ENCODE measurements at regions not wholly inside any gene's neighbourhood (a gene's known extent, or its start where the extent isn't known, plus 50 kb on each side); places are given as distances from the start of the nearest gene placed in this dataset.

- CTCF ChIA-PET, result no interaction called here
- POLR2A ChIA-PET, result no interaction called here
- intact Hi-C loops (cut with micrococcal nuclease), result no loop called here
These were observed 158.6 kb downstream of the MIS18A start for GRCh38 chr21:32120230-32120629.

DNA sequence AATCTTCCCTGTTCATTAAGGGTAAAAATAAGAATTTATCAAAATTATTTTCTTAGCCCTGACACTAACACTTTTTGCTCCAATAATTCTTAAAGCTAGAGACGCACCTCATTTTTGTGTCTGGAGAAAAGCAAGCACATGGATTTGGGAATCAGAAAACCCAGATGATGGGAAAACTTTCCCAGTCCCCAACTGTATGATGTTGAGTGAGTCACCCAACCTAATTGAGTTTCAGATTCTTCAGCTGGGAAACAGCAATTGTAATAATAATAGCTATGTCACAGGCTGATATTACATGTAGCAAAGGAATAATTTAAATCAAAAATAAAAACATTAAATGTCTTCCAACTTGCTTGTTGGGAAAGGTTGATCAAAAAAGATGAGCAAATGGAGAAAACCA is 159.0 kb downstream of the MIS18A start:
- H3K4me1 Mint-ChIP-seq (ENCODE audit: low read depth), result no peaks in the 10 kb centered on the region
- H3K36me3 Mint-ChIP-seq, result no peaks in the 10 kb centered on the region
- intact Hi-C loops (cut with micrococcal nuclease), result no loop called here
- H3K27ac Mint-ChIP-seq, result no peak overlapping the region
- peaks cover 4% of the 10 kb centered on the region for H3K27me3 Mint-ChIP-seq
- no peak for DNase-seq
- no peak overlapping the region for H3K4me3 Mint-ChIP-seq
- CTCF ChIA-PET, result no interaction called here
- peaks cover 6% of the 10 kb centered on the region for H3K9me3 Mint-ChIP-seq
- POLR2A ChIA-PET, result no interaction called here

More at GRCh38 chr21:32120230-32120629, 158.6 kb downstream of the MIS18A start:
- no peak overlapping the region for H3K4me3 Mint-ChIP-seq
- H3K36me3 Mint-ChIP-seq, result no peaks in the 10 kb centered on the region
- no peak for DNase-seq
- no peaks in the 10 kb centered on the region for H3K4me1 Mint-ChIP-seq (ENCODE audit: low read depth)
- peaks cover 2% of the 10 kb centered on the region for H3K27me3 Mint-ChIP-seq
- H3K27ac Mint-ChIP-seq, result no peak overlapping the region
- H3K9me3 Mint-ChIP-seq, result peaks cover 6% of the 10 kb centered on the region

- peaks cover 4% of the 10 kb centered on the region for H3K27me3 Mint-ChIP-seq
- no peaks in the 10 kb centered on the region for H3K4me1 Mint-ChIP-seq (ENCODE audit: low read depth)
- no peak overlapping the region for H3K27ac Mint-ChIP-seq
- intact Hi-C loops (cut with micrococcal nuclease), result no loop called here
- no peak overlapping the region for H3K4me3 Mint-ChIP-seq
- POLR2A ChIA-PET, result no interaction called here
- CTCF ChIA-PET, result no interaction called here
- H3K36me3 Mint-ChIP-seq, result no peaks in the 10 kb centered on the region
- H3K9me3 Mint-ChIP-seq, result peaks cover 6% of the 10 kb centered on the region
- DNase-seq, result no peak
These were observed 159.5 kb downstream of the MIS18A start for GRCh38 chr21:32119389-32119788.

DNA sequence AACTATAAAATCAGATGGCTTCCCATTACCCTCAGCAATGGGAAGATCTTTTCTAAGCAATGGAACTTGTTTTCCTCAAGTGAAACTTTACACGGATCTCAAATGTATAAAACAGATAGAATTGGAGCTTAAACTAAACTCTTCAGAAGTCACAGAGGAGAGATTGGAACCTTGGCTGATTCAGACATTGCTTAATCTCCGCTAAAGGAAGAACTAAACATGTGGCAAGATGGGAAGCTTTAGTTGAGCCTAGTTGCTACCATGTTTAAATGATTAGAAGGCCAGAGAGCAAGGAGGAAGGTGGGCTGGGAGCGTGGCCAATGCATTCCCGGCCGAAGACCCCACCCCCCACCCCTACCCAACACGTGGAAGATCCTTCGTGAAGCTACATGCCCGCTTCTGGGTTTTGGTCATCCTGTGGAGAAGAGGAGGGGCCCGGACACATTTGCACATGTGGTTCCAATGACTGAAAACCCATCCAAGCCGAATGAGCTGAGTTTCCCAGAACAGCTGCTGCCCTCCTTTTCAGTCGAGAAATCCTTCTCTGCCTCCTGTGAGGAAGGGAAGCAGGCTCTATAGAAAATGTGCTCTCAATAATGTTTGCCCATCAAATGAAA is 164.3 kb downstream of the MIS18A start:
- Mint-ChIP-seq H3K27ac (no peak overlapping the region), H3K27me3 (peaks cover 4% of the 10 kb centered on the region), H3K4me3 (no peak overlapping the region), H3K4me1 (ENCODE audit: low read depth) (no peaks in the 10 kb centered on the region), H3K36me3 (no peaks in the 10 kb centered on the region), H3K9me3 (no peaks in the 10 kb centered on the region)
- POLR2A ChIA-PET, result no interaction called here
- CTCF ChIA-PET, result no interaction called here
- intact Hi-C loops (cut with micrococcal nuclease), result no loop called here
- no peak for DNase-seq

GRCh38 chr21:32113486-32113885 is 165.4 kb downstream of the MIS18A start:
- H3K27me3 Mint-ChIP-seq, result peaks cover 2% of the 10 kb centered on the region
- intact Hi-C loops (cut with micrococcal nuclease), result no loop called here
- ChIA-PET POLR2A (no interaction called here), CTCF (no interaction called here)
- H3K9me3 Mint-ChIP-seq, result no peaks in the 10 kb centered on the region
- no peak overlapping the region for H3K27ac Mint-ChIP-seq
- no peaks in the 10 kb centered on the region for H3K36me3 Mint-ChIP-seq
- H3K4me1 Mint-ChIP-seq (ENCODE audit: low read depth), result no peaks in the 10 kb centered on the region
- no peak for DNase-seq
- no peak overlapping the region for H3K4me3 Mint-ChIP-seq

DNA sequence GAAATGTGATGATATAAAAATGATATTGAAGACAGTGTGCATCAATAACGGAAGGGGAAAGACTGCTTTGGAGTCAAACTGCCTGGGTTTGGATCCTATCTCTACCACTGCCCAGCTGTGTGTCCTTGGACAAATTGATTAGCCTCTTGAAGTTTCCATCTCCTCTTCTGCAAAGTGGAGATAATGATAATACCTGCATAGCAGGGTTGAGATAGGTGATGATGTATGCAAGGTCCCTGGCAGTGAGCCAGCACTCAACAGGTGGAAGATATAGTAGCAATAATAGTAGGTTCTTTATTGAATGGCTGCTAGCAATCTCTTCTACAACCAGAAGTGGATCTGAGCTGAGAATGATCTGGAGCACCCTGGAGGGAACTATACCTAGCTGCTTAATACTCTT is 166.7 kb downstream of the MIS18A start:
- intact Hi-C loops (cut with micrococcal nuclease), result no loop called here
- H3K27ac Mint-ChIP-seq, result no peak overlapping the region
- ChIA-PET CTCF (no interaction called here), POLR2A (no interaction called here)
- H3K4me1 Mint-ChIP-seq (ENCODE audit: low read depth), result no peaks in the 10 kb centered on the region
- H3K36me3 Mint-ChIP-seq, result no peaks in the 10 kb centered on the region
- no peaks in the 10 kb centered on the region for H3K9me3 Mint-ChIP-seq
- peaks cover 2% of the 10 kb centered on the region for H3K27me3 Mint-ChIP-seq
- no peak overlapping the region for H3K4me3 Mint-ChIP-seq
- DNase-seq, result no peak

GRCh38 chr21:32108566-32108965 is 170.3 kb downstream of the MIS18A start:
- no peak overlapping the region for H3K4me3 Mint-ChIP-seq
- ChIA-PET POLR2A (no interaction called here), CTCF (interaction anchor here (0.6 kb wide), 1 partner anchor 33 kb away, joined by 3 read pairs; no protein-coding TSS in a partner anchor)
- DNase-seq, result no peak
- intact Hi-C loops (cut with micrococcal nuclease), result no loop called here
- no peaks in the 10 kb centered on the region for H3K4me1 Mint-ChIP-seq (ENCODE audit: low read depth)
- no peaks in the 10 kb centered on the region for H3K36me3 Mint-ChIP-seq
- H3K27ac Mint-ChIP-seq, result no peak overlapping the region
- H3K27me3 Mint-ChIP-seq, result no peaks in the 10 kb centered on the region
- no peaks in the 10 kb centered on the region for H3K9me3 Mint-ChIP-seq

DNA sequence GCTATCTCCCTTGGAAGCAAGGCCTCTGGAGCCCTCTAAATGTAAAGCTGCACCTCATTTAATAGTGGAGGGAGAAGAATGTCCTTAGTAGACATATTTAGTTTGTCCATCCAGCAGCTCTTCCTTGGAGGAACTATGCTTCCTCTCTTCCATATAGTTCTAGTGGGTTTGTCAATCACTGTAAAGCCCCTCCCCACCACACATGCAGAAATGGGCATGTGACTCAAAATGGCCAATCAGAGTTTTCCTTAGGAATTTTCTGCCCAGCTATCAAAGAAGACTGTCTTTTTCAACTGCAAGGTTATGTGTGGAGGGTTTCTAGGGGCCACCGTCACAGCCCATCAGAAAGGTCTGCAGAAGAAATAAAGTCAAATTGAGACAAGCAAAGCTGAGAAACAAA is 175.5 kb downstream of the MIS18A start:
- ChIA-PET CTCF (interaction anchor here (1.4 kb wide), 1 partner anchor 298 kb away, joined by 3 read pairs; no protein-coding TSS in a partner anchor), POLR2A (no interaction called here)
- no peaks in the 10 kb centered on the region for H3K4me1 Mint-ChIP-seq (ENCODE audit: low read depth)
- H3K4me3 Mint-ChIP-seq, result no peak overlapping the region
- H3K9me3 Mint-ChIP-seq, result no peaks in the 10 kb centered on the region
- intact Hi-C loops (cut with micrococcal nuclease), result no loop called here
- no peak for DNase-seq
- peaks cover 8% of the 10 kb centered on the region for H3K27me3 Mint-ChIP-seq
- no peaks in the 10 kb centered on the region for H3K36me3 Mint-ChIP-seq
- no peak overlapping the region for H3K27ac Mint-ChIP-seq

DNA sequence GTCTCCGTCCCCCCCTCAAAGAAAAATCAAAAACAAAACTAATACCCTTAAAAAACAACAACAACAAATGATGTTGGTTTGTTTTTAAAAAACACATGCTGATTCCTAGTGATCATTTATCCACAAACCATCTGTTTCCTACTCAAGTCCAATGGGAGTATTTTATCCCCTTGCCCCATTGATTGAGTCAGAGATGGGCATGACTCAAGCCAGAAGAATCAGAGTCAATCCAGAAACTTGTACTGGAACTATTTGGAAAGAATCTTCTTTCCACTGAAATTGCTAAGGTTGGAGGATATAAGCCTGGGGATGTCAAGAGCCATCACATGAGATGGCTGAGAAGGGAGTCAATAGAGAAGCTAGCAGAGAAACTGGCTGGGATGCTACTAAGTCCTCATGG is 176.4 kb downstream of the MIS18A start:
- Mint-ChIP-seq H3K27me3 (peaks cover 8% of the 10 kb centered on the region), H3K9me3 (no peaks in the 10 kb centered on the region), H3K36me3 (no peaks in the 10 kb centered on the region), H3K4me3 (no peak overlapping the region), H3K27ac (no peak overlapping the region), H3K4me1 (ENCODE audit: low read depth) (no peaks in the 10 kb centered on the region)
- CTCF ChIA-PET, result interaction anchor here (1.4 kb wide), 1 partner anchor 299 kb away, joined by 3 read pairs; no protein-coding TSS in a partner anchor
- intact Hi-C loops (cut with micrococcal nuclease), result no loop called here
- DNase-seq, result no peak
- POLR2A ChIA-PET, result no interaction called here

- Mint-ChIP-seq H3K27ac (no peak overlapping the region), H3K27me3 (peaks cover 8% of the 10 kb centered on the region), H3K4me1 (ENCODE audit: low read depth) (no peaks in the 10 kb centered on the region), H3K9me3 (no peaks in the 10 kb centered on the region), H3K4me3 (no peak overlapping the region), H3K36me3 (no peaks in the 10 kb centered on the region)
- CTCF ChIA-PET, result no interaction called here
- no peak for DNase-seq
- intact Hi-C loops (cut with micrococcal nuclease), result no loop called here
- POLR2A ChIA-PET, result no interaction called here
These were observed 177.6 kb downstream of the MIS18A start for GRCh38 chr21:32101277-32101676.

DNA sequence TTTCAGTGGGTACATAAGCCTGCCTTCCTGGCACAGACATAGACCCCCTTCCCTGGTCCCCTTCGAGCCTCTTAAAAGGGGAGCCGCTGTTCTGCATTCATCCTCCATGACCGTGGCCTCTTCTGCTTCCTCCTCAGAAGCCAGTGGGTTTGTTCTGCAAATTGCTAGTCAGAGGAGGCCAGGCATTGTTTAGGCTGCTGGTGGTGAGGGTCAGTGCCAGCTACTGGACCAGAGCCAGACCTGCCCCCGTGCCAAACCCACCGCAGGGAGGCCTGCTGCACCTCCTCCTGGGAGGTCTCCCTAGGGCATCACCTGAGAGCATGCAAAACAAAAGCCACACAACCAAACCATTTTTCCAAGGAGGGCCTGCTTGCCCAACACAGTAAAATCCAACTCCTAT is 178.4 kb downstream of the MIS18A start:
- no peak overlapping the region for H3K4me3 Mint-ChIP-seq
- no peak for DNase-seq
- ChIA-PET POLR2A (no interaction called here), CTCF (no interaction called here)
- no peak overlapping the region for H3K27ac Mint-ChIP-seq
- H3K4me1 Mint-ChIP-seq (ENCODE audit: low read depth), result no peaks in the 10 kb centered on the region
- intact Hi-C loops (cut with micrococcal nuclease), result no loop called here
- no peaks in the 10 kb centered on the region for H3K9me3 Mint-ChIP-seq
- H3K27me3 Mint-ChIP-seq, result peaks cover 8% of the 10 kb centered on the region
- H3K36me3 Mint-ChIP-seq, result no peaks in the 10 kb centered on the region

DNA sequence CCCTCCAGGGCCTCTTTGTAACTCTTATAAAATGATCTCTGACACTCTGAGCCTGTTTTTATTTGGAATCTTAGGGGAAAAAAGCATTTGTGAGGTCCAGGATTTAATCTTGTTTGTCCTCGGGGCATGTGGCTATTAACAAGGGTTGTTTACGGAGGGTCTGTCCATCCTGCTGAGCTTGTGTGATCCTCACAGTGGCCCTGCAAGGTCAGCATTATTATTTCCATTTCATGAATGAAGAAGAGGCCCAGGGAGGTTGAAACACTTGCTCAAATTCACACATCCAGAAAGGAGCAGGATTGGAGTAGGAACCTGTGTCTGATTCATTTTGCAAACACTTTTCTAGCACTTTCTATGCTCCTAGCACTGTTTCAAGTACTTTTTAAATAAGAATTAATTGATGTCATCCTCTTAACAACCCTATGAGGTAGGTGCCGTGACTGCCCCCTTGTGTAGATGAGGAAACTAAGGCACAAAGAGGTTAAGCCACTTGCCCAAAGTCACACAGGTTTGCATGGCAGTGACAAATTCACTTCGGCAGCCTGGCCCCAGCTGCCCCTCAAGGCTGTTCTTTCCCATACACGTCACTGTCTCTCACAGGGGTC is 178.9 kb downstream of the MIS18A start:
- ChIA-PET CTCF (no interaction called here), POLR2A (no interaction called here)
- Mint-ChIP-seq H3K4me3 (no peak overlapping the region), H3K36me3 (no peaks in the 10 kb centered on the region), H3K4me1 (ENCODE audit: low read depth) (no peaks in the 10 kb centered on the region), H3K27ac (no peak overlapping the region), H3K27me3 (peaks cover 8% of the 10 kb centered on the region), H3K9me3 (no peaks in the 10 kb centered on the region)
- no peak for DNase-seq
- intact Hi-C loops (cut with micrococcal nuclease), result no loop called here

- Mint-ChIP-seq H3K27me3 (peaks cover 8% of the 10 kb centered on the region), H3K36me3 (no peaks in the 10 kb centered on the region), H3K9me3 (no peaks in the 10 kb centered on the region), H3K4me3 (no peak overlapping the region), H3K4me1 (ENCODE audit: low read depth) (no peaks in the 10 kb centered on the region), H3K27ac (no peak overlapping the region)
- intact Hi-C loops (cut with micrococcal nuclease), result loop anchor here (2.0 kb wide), 1 partner anchor 162 kb away; no protein-coding TSS in a partner anchor
- POLR2A ChIA-PET, result interaction anchor here (0.6 kb wide), 1 partner anchor 183 kb away, joined by 3 read pairs; the partner anchor contains the start of gene MIS18A
- CTCF ChIA-PET, result interaction anchor here (1.9 kb wide), 1 partner anchor 161 kb away, joined by 8 read pairs; no protein-coding TSS in a partner anchor
- peak; percentile 16 for DNase-seq
These were observed 182.4 kb downstream of the MIS18A start for GRCh38 chr21:32096411-32096810.
